Stimulated activated CD8-positive, alpha-beta memory T cell treated with anti-CD3 and anti-CD28 coated beads, Interleukin-4, amount 100 ng/mL, for 24 hours (primary cell): ENCODE measurements at regions not wholly inside any gene's neighbourhood (a gene's known extent, or its start where the extent isn't known, plus 50 kb on each side); places are given as distances from the start of the nearest gene placed in this dataset.

ENCODE experiments used
- DNase-seq: peaks from one replicate; pipeline ENCODE4 v3.0.0-alpha.2; 2020; ENCODE audit warnings: low read depth

- no peak for DNase-seq
These were observed 341.8 kb downstream of the TMEM182 start for GRCh38 chr2:103103678-103104077.

GRCh38 chr2:103119352-103119751 lies 357.5 kb downstream of the TMEM182 start:
- no peak for DNase-seq

GRCh38 chr2:103121106-103121505 lies 359.3 kb downstream of the TMEM182 start:
- DNase-seq = no peak

- DNase-seq = no peak
These were observed 361.7 kb downstream of the TMEM182 start for GRCh38 chr2:103123516-103123915.

- DNase-seq = no peak
These were observed 369.0 kb downstream of the TMEM182 start for GRCh38 chr2:103130857-103131256.

- DNase-seq = peak; percentile 0
These were observed 370.8 kb downstream of the TMEM182 start for GRCh38 chr2:103132536-103133217.

- no peak for DNase-seq
These were observed 373.8 kb downstream of the TMEM182 start for GRCh38 chr2:103135679-103136078.

GRCh38 chr2:103138123-103138901 lies 376.5 kb downstream of the TMEM182 start:
- no peak for DNase-seq

- no peak for DNase-seq
These were observed 377.9 kb downstream of the TMEM182 start for GRCh38 chr2:103139628-103140268.

GRCh38 chr2:103144837-103145236 lies 383.0 kb downstream of the TMEM182 start:
- DNase-seq = no peak

GRCh38 chr2:103145739-103146138 lies 383.9 kb downstream of the TMEM182 start:
- DNase-seq = no peak

- no peak for DNase-seq
These were observed 389.2 kb downstream of the TMEM182 start for GRCh38 chr2:103151046-103151445.

- no peak for DNase-seq
These were observed 390.7 kb downstream of the TMEM182 start for GRCh38 chr2:103152556-103152955.

- no peak for DNase-seq
These were observed 391.9 kb downstream of the TMEM182 start for GRCh38 chr2:103153580-103154284.

GRCh38 chr2:103155308-103155707 lies 393.5 kb downstream of the TMEM182 start:
- no peak for DNase-seq

- no peak for DNase-seq
These were observed 397.2 kb downstream of the TMEM182 start for GRCh38 chr2:103159018-103159417.

GRCh38 chr2:103161456-103162289 lies 399.8 kb downstream of the TMEM182 start:
- no peak for DNase-seq

GRCh38 chr2:103164748-103165147 lies 402.9 kb downstream of the TMEM182 start:
- DNase-seq = no peak

- DNase-seq = no peak
These were observed 404.0 kb downstream of the TMEM182 start for GRCh38 chr2:103165836-103166235.

- no peak for DNase-seq
These were observed 404.9 kb downstream of the TMEM182 start for GRCh38 chr2:103166456-103167324.

- DNase-seq = no peak
These were observed 405.8 kb downstream of the TMEM182 start for GRCh38 chr2:103167599-103167998.
